ENCODE measurements at regions not wholly inside any gene's neighbourhood (a gene's known extent, or its start where the extent isn't known, plus 50 kb on each side); places are given as distances from the start of the nearest gene placed in this dataset.
A peak's percentile ranks its signal among the peaks of the same experiment; 100 is the strongest.

DNA sequence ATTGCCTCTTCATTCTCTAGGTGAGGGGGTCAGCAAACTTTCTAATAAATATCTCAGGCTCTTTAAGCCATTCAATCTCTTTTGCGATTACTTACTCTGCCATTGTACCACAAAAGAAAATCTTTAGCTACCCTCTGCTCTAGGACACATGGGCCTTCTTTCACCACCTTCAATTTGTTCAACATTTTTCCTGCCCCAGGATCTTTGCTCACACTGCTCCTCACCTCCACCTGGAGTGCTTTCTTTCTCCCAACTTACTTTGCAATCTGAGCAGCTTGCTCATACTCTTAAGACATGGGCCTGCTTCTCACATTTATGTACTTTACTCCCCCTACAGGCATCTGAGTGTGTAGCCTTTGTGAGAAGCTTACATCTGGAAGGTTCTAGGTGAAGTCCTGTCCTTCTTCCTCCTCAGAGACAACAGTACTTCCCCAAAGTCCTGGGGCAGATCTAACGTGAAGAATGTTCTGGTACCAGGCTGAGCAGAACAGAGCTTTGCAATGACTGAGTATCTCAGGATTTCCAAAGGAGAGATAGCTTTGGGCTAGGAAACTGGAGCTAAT lies 55.0 kb upstream of the PRDM5 start:
- Mint-ChIP-seq H3K36me3 (no peaks in the 10 kb centered on the region), H3K4me1 (no peaks in the 10 kb centered on the region), H3K27me3 (peaks cover 2 to 3% of the 10 kb centered on the region in 2 donors), H3K4me3 (no peak overlapping the region), H3K27ac (peak overlapping the region in 1 of 7 donors; percentile 15), H3K9me3 (peaks cover 0 to 2% (median 0%) of the 10 kb centered on the region in 8 donors)
- Histone ChIP-seq H3K9me3 (ENCODE audit: control insufficient read depth in 1 of 2, low read length in 2 of 2) (no peaks in the 10 kb centered on the region), H3K4me1 (ENCODE audit: insufficient read depth, low read length) (no peaks in the 10 kb centered on the region), H3K4me3 (ENCODE audit: low read length in 2 of 2) (no peak overlapping the region), H3K27me3 (ENCODE audit: insufficient read depth, low read length) (no peaks in the 10 kb centered on the region), H3K27ac (ENCODE audit: low read depth, low read length) (no peak overlapping the region), H3K36me3 (ENCODE audit: insufficient read depth, low read length) (no peaks in the 10 kb centered on the region)
- peak in 2 of 5 donors; percentile 4 to 6 for DNase-seq
- ChIA-PET POLR2A (ENCODE audit: partially characterized antibody) (no interaction called here), CTCF (ENCODE audit: partially characterized antibody) (interaction anchor here (0.8 to 1.0 kb wide), 2 partner anchors 13 to 330 kb away, joined by 3 read pairs; no protein-coding TSS in a partner anchor)
- intact Hi-C loops (cut with micrococcal nuclease) = no loop called here

- Histone ChIP-seq H3K9me3 (ENCODE audit: control insufficient read depth in 1 of 2, low read length in 2 of 2) (no peaks in the 10 kb centered on the region), H3K36me3 (ENCODE audit: insufficient read depth, low read length) (no peaks in the 10 kb centered on the region), H3K27me3 (ENCODE audit: insufficient read depth, low read length) (no peaks in the 10 kb centered on the region), H3K4me3 (ENCODE audit: low read length in 2 of 2) (no peak overlapping the region), H3K27ac (ENCODE audit: low read depth, low read length) (no peak overlapping the region), H3K4me1 (ENCODE audit: insufficient read depth, low read length) (no peaks in the 10 kb centered on the region)
- intact Hi-C loops (cut with micrococcal nuclease) = no loop called here
- Mint-ChIP-seq H3K4me3 (no peak overlapping the region), H3K27ac (no peak overlapping the region), H3K36me3 (no peaks in the 10 kb centered on the region), H3K4me1 (peaks cover 0 to 1% (median 0%) of the 10 kb centered on the region in 4 donors), H3K27me3 (peaks cover 3 to 6% of the 10 kb centered on the region in 2 donors), H3K9me3 (peaks cover 0 to 2% (median 0%) of the 10 kb centered on the region in 8 donors)
- no peak for DNase-seq
- ChIA-PET CTCF (ENCODE audit: partially characterized antibody) (no interaction called here), POLR2A (ENCODE audit: partially characterized antibody) (no interaction called here)
These were observed 50.7 kb upstream of the PRDM5 start for GRCh38 chr4:120973207-120973606.
